OCI-LY1 (cell line): ENCODE measurements at regions not wholly inside any gene's neighbourhood (a gene's known extent, or its start where the extent isn't known, plus 50 kb on each side); places are given as distances from the start of the nearest gene placed in this dataset.

Source experiments
- EZH2 ChIP-seq: fragments of 200-600 bp; sonication (generic), shearing (Covaris generic); IDR thresholded peaks from 2 replicates; pipeline ENCODE4 v1.8.0; 2017; ENCODE audit warnings: borderline replicate concordance, mixed run types, mild to moderate bottlenecking, antibody characterized with exemption, low read length, moderate library complexity, mixed read lengths
- TF ChIP-seq, protein P1 (sequence below): fragments of 200-600 bp; sonication (generic), shearing (Covaris generic); IDR thresholded peaks from 2 replicates; pipeline ENCODE4 v1.5.1; 2017; ENCODE audit warnings: mild to moderate bottlenecking, antibody characterized with exemption, low read length, moderate library complexity, mixed read lengths

- TF ChIP-seq, protein P1, sequence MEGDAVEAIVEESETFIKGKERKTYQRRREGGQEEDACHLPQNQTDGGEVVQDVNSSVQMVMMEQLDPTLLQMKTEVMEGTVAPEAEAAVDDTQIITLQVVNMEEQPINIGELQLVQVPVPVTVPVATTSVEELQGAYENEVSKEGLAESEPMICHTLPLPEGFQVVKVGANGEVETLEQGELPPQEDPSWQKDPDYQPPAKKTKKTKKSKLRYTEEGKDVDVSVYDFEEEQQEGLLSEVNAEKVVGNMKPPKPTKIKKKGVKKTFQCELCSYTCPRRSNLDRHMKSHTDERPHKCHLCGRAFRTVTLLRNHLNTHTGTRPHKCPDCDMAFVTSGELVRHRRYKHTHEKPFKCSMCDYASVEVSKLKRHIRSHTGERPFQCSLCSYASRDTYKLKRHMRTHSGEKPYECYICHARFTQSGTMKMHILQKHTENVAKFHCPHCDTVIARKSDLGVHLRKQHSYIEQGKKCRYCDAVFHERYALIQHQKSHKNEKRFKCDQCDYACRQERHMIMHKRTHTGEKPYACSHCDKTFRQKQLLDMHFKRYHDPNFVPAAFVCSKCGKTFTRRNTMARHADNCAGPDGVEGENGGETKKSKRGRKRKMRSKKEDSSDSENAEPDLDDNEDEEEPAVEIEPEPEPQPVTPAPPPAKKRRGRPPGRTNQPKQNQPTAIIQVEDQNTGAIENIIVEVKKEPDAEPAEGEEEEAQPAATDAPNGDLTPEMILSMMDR = no peak
- TF ChIP-seq EZH2 = no peak
Measured at GRCh38 chr7:16014031-16014430, 327.5 kb upstream of the MEOX2 start.
